Kidney epithelial cell (primary cell): ENCODE measurements at regions not wholly inside any gene's neighbourhood (a gene's known extent, or its start where the extent isn't known, plus 50 kb on each side); places are given as distances from the start of the nearest gene placed in this dataset.

ENCODE experiments used
- DNase-seq: peaks from one replicate; pipeline ENCODE4 v3.0.0-alpha.2; 2010; ENCODE audit warnings: low read depth
- H3K27me3 ChIP-seq: 2 replicates; pipeline ENCODE4 v1.6.0; 2011; ENCODE audit warnings: low read length; ENCODE audit not compliant: control insufficient read depth, insufficient read depth
- H3K36me3 ChIP-seq: 2 replicates; pipeline ENCODE4 v1.5.1; 2011; ENCODE audit warnings: low read length; ENCODE audit not compliant: control insufficient read depth, insufficient read depth
- H3K4me3 ChIP-seq: 2 replicates; pipeline ENCODE4 v1.5.1; 2011; ENCODE audit warnings: low read depth, mild to moderate bottlenecking, control low read depth, low read length
- TF ChIP-seq, protein P1 (sequence below): IDR thresholded peaks from 2 replicates; pipeline ENCODE4 v1.5.1; 2011; ENCODE audit warnings: mild to moderate bottlenecking, moderate library complexity, low read length, control low read depth, inconsistent platforms; ENCODE audit not compliant: insufficient read depth, poor library complexity, severe bottlenecking

- Histone ChIP-seq H3K27me3 (no peaks in the 10 kb centered on the region), H3K36me3 (no peaks in the 10 kb centered on the region), H3K4me3 (no peak overlapping the region)
- DNase-seq, result no peak
- TF ChIP-seq, protein P1, sequence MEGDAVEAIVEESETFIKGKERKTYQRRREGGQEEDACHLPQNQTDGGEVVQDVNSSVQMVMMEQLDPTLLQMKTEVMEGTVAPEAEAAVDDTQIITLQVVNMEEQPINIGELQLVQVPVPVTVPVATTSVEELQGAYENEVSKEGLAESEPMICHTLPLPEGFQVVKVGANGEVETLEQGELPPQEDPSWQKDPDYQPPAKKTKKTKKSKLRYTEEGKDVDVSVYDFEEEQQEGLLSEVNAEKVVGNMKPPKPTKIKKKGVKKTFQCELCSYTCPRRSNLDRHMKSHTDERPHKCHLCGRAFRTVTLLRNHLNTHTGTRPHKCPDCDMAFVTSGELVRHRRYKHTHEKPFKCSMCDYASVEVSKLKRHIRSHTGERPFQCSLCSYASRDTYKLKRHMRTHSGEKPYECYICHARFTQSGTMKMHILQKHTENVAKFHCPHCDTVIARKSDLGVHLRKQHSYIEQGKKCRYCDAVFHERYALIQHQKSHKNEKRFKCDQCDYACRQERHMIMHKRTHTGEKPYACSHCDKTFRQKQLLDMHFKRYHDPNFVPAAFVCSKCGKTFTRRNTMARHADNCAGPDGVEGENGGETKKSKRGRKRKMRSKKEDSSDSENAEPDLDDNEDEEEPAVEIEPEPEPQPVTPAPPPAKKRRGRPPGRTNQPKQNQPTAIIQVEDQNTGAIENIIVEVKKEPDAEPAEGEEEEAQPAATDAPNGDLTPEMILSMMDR, result no peak
Observed at GRCh38 chr5:128800377-128800776, 164.9 kb upstream of the SLC27A6 start.

DNA sequence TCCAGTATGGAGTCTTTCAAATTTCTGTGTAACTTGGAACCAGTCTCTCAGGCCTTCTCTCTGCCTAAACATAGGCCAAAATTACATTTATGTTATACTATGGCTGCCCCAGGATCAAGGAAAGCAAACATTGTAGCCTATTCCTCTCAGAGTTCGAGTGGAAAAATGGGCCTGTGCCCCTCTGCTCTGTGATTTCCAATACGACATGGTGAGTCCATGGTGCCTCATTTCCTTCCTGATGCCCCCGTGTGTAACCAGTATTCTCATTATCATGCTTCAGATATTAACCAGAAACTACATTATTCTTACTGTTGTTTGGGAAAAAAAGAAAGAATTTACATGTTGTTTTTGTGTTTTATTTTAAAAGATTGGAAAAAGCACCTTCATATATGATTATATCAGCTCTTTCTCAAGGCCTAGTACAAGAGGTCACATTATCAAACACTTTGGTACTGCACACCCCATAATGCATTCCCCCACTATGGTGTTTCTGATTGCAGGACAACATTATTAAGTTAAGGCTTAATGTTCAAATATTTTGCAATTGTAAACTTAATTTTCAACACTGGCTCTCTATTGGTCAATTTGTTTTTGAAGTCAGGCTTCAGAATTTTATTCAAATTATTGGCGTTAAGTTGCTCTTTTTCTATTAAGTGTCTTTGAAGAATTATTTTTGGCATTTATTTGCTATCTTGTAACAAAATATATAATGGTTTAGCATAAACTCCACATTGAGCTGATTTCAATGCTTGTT is 151.8 kb upstream of the SLC27A6 start:
- H3K4me3 ChIP-seq, result no peak overlapping the region
- TF ChIP-seq, protein P1, result no peak
- H3K27me3 ChIP-seq, result no peaks in the 10 kb centered on the region
- DNase-seq, result no peak
- no peaks in the 10 kb centered on the region for H3K36me3 ChIP-seq

DNA sequence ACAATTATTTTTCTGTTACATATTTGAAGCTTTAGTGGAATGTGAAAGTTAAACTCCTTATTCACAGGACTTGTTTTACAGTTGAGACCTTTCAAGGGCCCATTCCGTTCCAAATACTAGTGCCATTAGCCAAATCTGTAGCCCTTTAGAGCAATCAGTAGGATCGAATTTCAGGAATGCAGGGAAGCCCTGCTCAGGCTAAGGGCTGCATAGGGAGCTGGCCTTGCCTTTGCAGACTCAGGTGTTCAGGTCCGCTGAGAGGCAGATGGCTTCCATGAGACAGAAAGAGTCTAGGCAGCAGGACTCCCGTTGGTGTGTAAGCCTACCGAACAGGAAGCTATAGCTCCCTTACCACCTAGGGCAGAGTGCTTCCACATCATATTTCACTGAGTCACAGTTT is 150.1 kb upstream of the SLC27A6 start:
- Histone ChIP-seq H3K27me3 (no peaks in the 10 kb centered on the region), H3K36me3 (no peaks in the 10 kb centered on the region), H3K4me3 (no peak overlapping the region)
- TF ChIP-seq, protein P1, result no peak
- DNase-seq, result no peak

DNA sequence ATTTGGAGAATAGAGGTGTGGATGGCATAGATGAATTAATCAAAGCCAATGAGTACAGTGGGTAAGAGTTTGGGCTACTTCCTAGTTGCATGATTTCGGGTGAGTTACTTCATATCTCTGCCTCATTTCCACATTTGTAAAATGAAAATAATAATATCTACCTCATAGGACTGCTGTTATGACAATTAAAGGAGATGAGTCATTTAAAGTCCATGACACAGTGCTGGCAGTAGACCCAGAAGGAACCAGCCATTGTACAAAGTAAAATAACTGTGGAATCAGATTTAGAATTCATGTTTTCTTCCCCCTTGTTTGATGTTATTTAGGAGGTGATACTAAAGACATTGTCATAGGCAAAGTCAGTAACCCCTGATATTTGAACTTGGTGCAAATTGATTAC is 139.5 kb upstream of the SLC27A6 start:
- H3K36me3 ChIP-seq, result no peaks in the 10 kb centered on the region
- H3K27me3 ChIP-seq, result no peaks in the 10 kb centered on the region
- no peak overlapping the region for H3K4me3 ChIP-seq
- no peak for DNase-seq
- TF ChIP-seq, protein P1, result no peak

- DNase-seq, result no peak
- TF ChIP-seq, protein P1, result no peak
- Histone ChIP-seq H3K4me3 (no peak overlapping the region), H3K27me3 (no peaks in the 10 kb centered on the region), H3K36me3 (no peaks in the 10 kb centered on the region)
Observed at GRCh38 chr5:128826275-128826674, 139.0 kb upstream of the SLC27A6 start.

GRCh38 chr5:128836571-128836970 is 128.7 kb upstream of the SLC27A6 start:
- TF ChIP-seq, protein P1, result no peak
- Histone ChIP-seq H3K27me3 (no peaks in the 10 kb centered on the region), H3K36me3 (no peaks in the 10 kb centered on the region), H3K4me3 (no peak overlapping the region)
- no peak for DNase-seq
